ENCODE measurements at regions not wholly inside any gene's neighbourhood (a gene's known extent, or its start where the extent isn't known, plus 50 kb on each side); places are given as distances from the start of the nearest gene placed in this dataset.

GRCh38 chr3:21170964-21171363 lies 580.0 kb downstream of the ZNF385D start:
- TF ChIP-seq CTCF (IDR thresholded peaks at IDR 0.05): peak in 1 of 5 experiments; percentile 25
- TF ChIP-seq POLR2A (IDR thresholded peaks at IDR 0.05): no peak
- TF ChIP-seq EP300 (IDR thresholded peaks at IDR 0.05): no peak

All from tibial nerve (tissue), 4 donors.